ENCODE measurements at regions not wholly inside any gene's neighbourhood (a gene's known extent, or its start where the extent isn't known, plus 50 kb on each side); places are given as distances from the start of the nearest gene placed in this dataset.

- TF ChIP-seq, protein P1, sequence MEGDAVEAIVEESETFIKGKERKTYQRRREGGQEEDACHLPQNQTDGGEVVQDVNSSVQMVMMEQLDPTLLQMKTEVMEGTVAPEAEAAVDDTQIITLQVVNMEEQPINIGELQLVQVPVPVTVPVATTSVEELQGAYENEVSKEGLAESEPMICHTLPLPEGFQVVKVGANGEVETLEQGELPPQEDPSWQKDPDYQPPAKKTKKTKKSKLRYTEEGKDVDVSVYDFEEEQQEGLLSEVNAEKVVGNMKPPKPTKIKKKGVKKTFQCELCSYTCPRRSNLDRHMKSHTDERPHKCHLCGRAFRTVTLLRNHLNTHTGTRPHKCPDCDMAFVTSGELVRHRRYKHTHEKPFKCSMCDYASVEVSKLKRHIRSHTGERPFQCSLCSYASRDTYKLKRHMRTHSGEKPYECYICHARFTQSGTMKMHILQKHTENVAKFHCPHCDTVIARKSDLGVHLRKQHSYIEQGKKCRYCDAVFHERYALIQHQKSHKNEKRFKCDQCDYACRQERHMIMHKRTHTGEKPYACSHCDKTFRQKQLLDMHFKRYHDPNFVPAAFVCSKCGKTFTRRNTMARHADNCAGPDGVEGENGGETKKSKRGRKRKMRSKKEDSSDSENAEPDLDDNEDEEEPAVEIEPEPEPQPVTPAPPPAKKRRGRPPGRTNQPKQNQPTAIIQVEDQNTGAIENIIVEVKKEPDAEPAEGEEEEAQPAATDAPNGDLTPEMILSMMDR (IDR thresholded peaks at IDR 0.05), result no peak
- no peak for TF ChIP-seq POLR2AphosphoS5 (IDR thresholded peaks at IDR 0.05; ENCODE audit: low read depth, low read length)
These were observed 73.1 kb upstream of the PIAS1 start for GRCh38 chr15:67980773-67981685.

Data from Panc1 (cell line).